ENCODE measurements at regions not wholly inside any gene's neighbourhood (a gene's known extent, or its start where the extent isn't known, plus 50 kb on each side); places are given as distances from the start of the nearest gene placed in this dataset.
A peak's percentile ranks its signal among the peaks of the same experiment; 100 is the strongest.

- no peak for ATAC-seq
These were observed 139.7 kb downstream of the TUSC7 start for GRCh38 chr3:116849261-116849688.

GRCh38 chr3:116852803-116853202 is 143.2 kb downstream of the TUSC7 start:
- ATAC-seq: no peak

- ATAC-seq: no peak
These were observed 153.7 kb downstream of the TUSC7 start for GRCh38 chr3:116863270-116863770.

GRCh38 chr3:116863822-116864589 is 154.4 kb downstream of the TUSC7 start:
- ATAC-seq: no peak

- ATAC-seq: no peak
These were observed 155.0 kb downstream of the TUSC7 start for GRCh38 chr3:116864590-116864927.

- no peak for ATAC-seq
These were observed 160.8 kb downstream of the TUSC7 start for GRCh38 chr3:116870379-116870778.

GRCh38 chr3:116871905-116872304 is 162.3 kb downstream of the TUSC7 start:
- ATAC-seq: no peak

GRCh38 chr3:116872688-116873087 is 163.1 kb downstream of the TUSC7 start:
- no peak for ATAC-seq

- no peak for ATAC-seq
These were observed 163.6 kb downstream of the TUSC7 start for GRCh38 chr3:116873142-116873541.

- ATAC-seq: no peak
These were observed 168.4 kb downstream of the TUSC7 start for GRCh38 chr3:116877968-116878367.

GRCh38 chr3:116886202-116886893 is 176.8 kb downstream of the TUSC7 start:
- ATAC-seq: no peak

GRCh38 chr3:116896116-116896515 is 186.5 kb downstream of the TUSC7 start:
- peak; percentile 91 for ATAC-seq

GRCh38 chr3:116897382-116897781 is 187.8 kb downstream of the TUSC7 start:
- ATAC-seq: no peak

- ATAC-seq: no peak
These were observed 189.7 kb downstream of the TUSC7 start for GRCh38 chr3:116899253-116899652.

- ATAC-seq: no peak
These were observed 195.8 kb downstream of the TUSC7 start for GRCh38 chr3:116905334-116905733.

- ATAC-seq: no peak
These were observed 196.2 kb downstream of the TUSC7 start for GRCh38 chr3:116905794-116906193.

GRCh38 chr3:116912116-116912515 is 202.5 kb downstream of the TUSC7 start:
- ATAC-seq: no peak

- no peak for ATAC-seq
These were observed 204.4 kb downstream of the TUSC7 start for GRCh38 chr3:116914004-116914403.

- ATAC-seq: no peak
These were observed 207.3 kb downstream of the TUSC7 start for GRCh38 chr3:116916836-116917235.

- no peak for ATAC-seq
These were observed 211.4 kb downstream of the TUSC7 start for GRCh38 chr3:116920826-116921610.

GRCh38 chr3:116927918-116928317 is 218.3 kb downstream of the TUSC7 start:
- ATAC-seq: no peak

GRCh38 chr3:116929505-116930222 is 220.1 kb downstream of the TUSC7 start:
- no peak for ATAC-seq

- ATAC-seq: no peak
These were observed 221.2 kb downstream of the TUSC7 start for GRCh38 chr3:116930786-116931185.
